CD4-positive, alpha-beta T cell treated with Interleukin-6 at 100 ng/mL for 8 hours (primary cell): ENCODE measurements at regions not wholly inside any gene's neighbourhood (a gene's known extent, or its start where the extent isn't known, plus 50 kb on each side); places are given as distances from the start of the nearest gene placed in this dataset.

Source experiments
- DNase-seq: peaks from one replicate; pipeline ENCODE4 v3.0.0-alpha.2; 2020; ENCODE audit warnings: mixed read lengths, low spot score

GRCh38 chr9:89723469-89724100, 118.8 kb downstream of the GADD45G start:
- DNase-seq = no peak

- no peak for DNase-seq
Measured at GRCh38 chr9:89724659-89725058, 119.8 kb downstream of the GADD45G start.

- no peak for DNase-seq
Measured at GRCh38 chr9:89725271-89725670, 120.5 kb downstream of the GADD45G start.

- no peak for DNase-seq
Measured at GRCh38 chr9:89729954-89730530, 125.2 kb downstream of the GADD45G start.

GRCh38 chr9:89730715-89731114, 125.9 kb downstream of the GADD45G start:
- no peak for DNase-seq

GRCh38 chr9:89731262-89732182, 126.7 kb downstream of the GADD45G start:
- no peak for DNase-seq

- no peak for DNase-seq
Measured at GRCh38 chr9:89732295-89732938, 127.6 kb downstream of the GADD45G start.

GRCh38 chr9:89732939-89733324, 128.1 kb downstream of the GADD45G start:
- no peak for DNase-seq

- no peak for DNase-seq
Measured at GRCh38 chr9:89734600-89735041, 129.8 kb downstream of the GADD45G start.

GRCh38 chr9:89738137-89738932, 133.5 kb downstream of the GADD45G start:
- no peak for DNase-seq

GRCh38 chr9:89739511-89739910, 134.7 kb downstream of the GADD45G start:
- DNase-seq = no peak

- DNase-seq = no peak
Measured at GRCh38 chr9:89739916-89740315, 135.1 kb downstream of the GADD45G start.

GRCh38 chr9:89740722-89741121, 135.9 kb downstream of the GADD45G start:
- DNase-seq = peak; percentile 32

- DNase-seq = no peak
Measured at GRCh38 chr9:89742660-89743059, 137.8 kb downstream of the GADD45G start.

- no peak for DNase-seq
Measured at GRCh38 chr9:89743216-89743572, 138.4 kb downstream of the GADD45G start.

- peak; percentile 83 for DNase-seq
Measured at GRCh38 chr9:89743573-89744254, 138.9 kb downstream of the GADD45G start.

- no peak for DNase-seq
Measured at GRCh38 chr9:89744255-89744648, 139.4 kb downstream of the GADD45G start.

- DNase-seq = no peak
Measured at GRCh38 chr9:89744730-89745129, 139.9 kb downstream of the GADD45G start.

GRCh38 chr9:89745601-89746376, 141.0 kb downstream of the GADD45G start:
- DNase-seq = no peak

- no peak for DNase-seq
Measured at GRCh38 chr9:89746385-89747116, 141.7 kb downstream of the GADD45G start.
